HG03103 (cell line): ENCODE measurements at regions not wholly inside any gene's neighbourhood (a gene's known extent, or its start where the extent isn't known, plus 50 kb on each side); places are given as distances from the start of the nearest gene placed in this dataset.

ENCODE experiments used
- ATAC-seq: cut with Tn5 transposase; IDR thresholded peaks from one replicate; pipeline ENCODE4 v1.9.1; 2021; ENCODE audit warnings: low read depth; ENCODE audit not compliant: unreplicated experiment

- ATAC-seq, result no peak
Observed at GRCh38 chr13:107450431-107450830, 764.9 kb downstream of the LIG4 start.

GRCh38 chr13:107447591-107447990 lies 767.7 kb downstream of the LIG4 start:
- ATAC-seq, result no peak

- ATAC-seq, result no peak
Observed at GRCh38 chr13:107441279-107441678, 774.1 kb downstream of the LIG4 start.

GRCh38 chr13:107438251-107438650 lies 777.1 kb downstream of the LIG4 start:
- ATAC-seq, result no peak

GRCh38 chr13:107434347-107434746 lies 781.0 kb downstream of the LIG4 start:
- no peak for ATAC-seq

GRCh38 chr13:107427536-107427935 lies 787.8 kb downstream of the LIG4 start:
- no peak for ATAC-seq

GRCh38 chr13:107422421-107422820 lies 792.9 kb downstream of the LIG4 start:
- ATAC-seq, result no peak

- ATAC-seq, result no peak
Observed at GRCh38 chr13:107421951-107422350, 793.4 kb downstream of the LIG4 start.

- ATAC-seq, result no peak
Observed at GRCh38 chr13:107421028-107421427, 794.3 kb downstream of the LIG4 start.

- ATAC-seq, result no peak
Observed at GRCh38 chr13:107413005-107413404, 802.3 kb downstream of the LIG4 start.

GRCh38 chr13:107407074-107407473 lies 808.3 kb downstream of the LIG4 start:
- ATAC-seq, result no peak

GRCh38 chr13:107395927-107396662 lies 819.2 kb downstream of the LIG4 start:
- no peak for ATAC-seq

- ATAC-seq, result no peak
Observed at GRCh38 chr13:107392205-107392604, 823.1 kb downstream of the LIG4 start.

GRCh38 chr13:107387525-107387924 lies 819.6 kb upstream of the ARGLU1 start:
- no peak for ATAC-seq

- ATAC-seq, result no peak
Observed at GRCh38 chr13:107379407-107380155, 811.6 kb upstream of the ARGLU1 start.

- ATAC-seq, result no peak
Observed at GRCh38 chr13:107376341-107377125, 808.6 kb upstream of the ARGLU1 start.

- no peak for ATAC-seq
Observed at GRCh38 chr13:107375701-107376340, 807.9 kb upstream of the ARGLU1 start.

- no peak for ATAC-seq
Observed at GRCh38 chr13:107374038-107374437, 806.1 kb upstream of the ARGLU1 start.

- ATAC-seq, result no peak
Observed at GRCh38 chr13:107373551-107373950, 805.6 kb upstream of the ARGLU1 start.

GRCh38 chr13:107370015-107370785 lies 802.3 kb upstream of the ARGLU1 start:
- ATAC-seq, result no peak
